ENCODE measurements at regions not wholly inside any gene's neighbourhood (a gene's known extent, or its start where the extent isn't known, plus 50 kb on each side); places are given as distances from the start of the nearest gene placed in this dataset.

- peaks cover 98% of the 10 kb centered on the region for H3K27me3 Mint-ChIP-seq (ENCODE audit: low read depth)
- no peak overlapping the region for H2AFZ ChIP-seq (ENCODE audit: low read length)
Observed at GRCh38 chr2:120465701-120465988, 119.7 kb downstream of the INHBB start.

More at GRCh38 chr2:120465701-120465988, 119.7 kb downstream of the INHBB start:
- no peak overlapping the region for H3K18ac ChIP-seq (ENCODE audit: insufficient read length, low read depth, low read length)
- peaks cover 10 to 15% of the 10 kb centered on the region in 2 experiments for H3K4me1 Mint-ChIP-seq
- H3K56ac ChIP-seq (ENCODE audit: insufficient read length, low read depth, low read length) = no peak overlapping the region
- peaks cover 1 to 4% of the 10 kb centered on the region in 2 experiments; a peak in 2 of 5 replicates for H3K9me3 Mint-ChIP-seq
- no peaks in the 10 kb centered on the region for H3K36me3 Mint-ChIP-seq (ENCODE audit: insufficient read depth in 1 of 3, low read depth in 3 of 3)
- no peak overlapping the region for H2BK20ac ChIP-seq (ENCODE audit: low read depth, low read length, poor library complexity, severe bottlenecking)
- H4K5ac ChIP-seq (ENCODE audit: insufficient read length, low read depth, low read length) = no peak overlapping the region
- peaks cover 72% of the 10 kb centered on the region for H3K27me3 ChIP-seq (ENCODE audit: insufficient read depth, low read length)
- H3K27ac Mint-ChIP-seq = no peak overlapping the region
- no peak overlapping the region for H3K9ac ChIP-seq (ENCODE audit: extremely low read depth, insufficient read length, low read length)
- peaks cover 3% of the 10 kb centered on the region for H3K23me2 ChIP-seq (ENCODE audit: insufficient read length, low read depth, low read length, poor library complexity, severe bottlenecking)
- no peak overlapping the region for H3K4ac ChIP-seq (ENCODE audit: low read depth, low read length)
- no peaks in the 10 kb centered on the region for H4K20me1 ChIP-seq (ENCODE audit: control insufficient read depth, insufficient read depth, insufficient read length)
- no peak overlapping the region for H4K8ac ChIP-seq (replicated peaks; ENCODE audit: insufficient read length, low read depth, low read length)
- H2BK12ac ChIP-seq (ENCODE audit: insufficient read length, low read depth, low read length) = no peak overlapping the region
- no peak overlapping the region for H3K23ac ChIP-seq (ENCODE audit: insufficient read length, low read depth, low read length)
- no peak overlapping the region for H2AK5ac ChIP-seq (ENCODE audit: insufficient read length, low read length)
- H3K4me1 ChIP-seq (ENCODE audit: insufficient read depth, low read length) = peaks cover 4% of the 10 kb centered on the region; the same call in 1 of the 2 replicates
- WGBS (ENCODE audit: extremely low coverage, insufficient read length, low lambda C conversion rate) = no CpG with 5 or more reads among the region's 6 CpGs
- no peak overlapping the region for H2BK15ac ChIP-seq (ENCODE audit: low read depth, low read length)
- TF ChIP-seq, protein P1, sequence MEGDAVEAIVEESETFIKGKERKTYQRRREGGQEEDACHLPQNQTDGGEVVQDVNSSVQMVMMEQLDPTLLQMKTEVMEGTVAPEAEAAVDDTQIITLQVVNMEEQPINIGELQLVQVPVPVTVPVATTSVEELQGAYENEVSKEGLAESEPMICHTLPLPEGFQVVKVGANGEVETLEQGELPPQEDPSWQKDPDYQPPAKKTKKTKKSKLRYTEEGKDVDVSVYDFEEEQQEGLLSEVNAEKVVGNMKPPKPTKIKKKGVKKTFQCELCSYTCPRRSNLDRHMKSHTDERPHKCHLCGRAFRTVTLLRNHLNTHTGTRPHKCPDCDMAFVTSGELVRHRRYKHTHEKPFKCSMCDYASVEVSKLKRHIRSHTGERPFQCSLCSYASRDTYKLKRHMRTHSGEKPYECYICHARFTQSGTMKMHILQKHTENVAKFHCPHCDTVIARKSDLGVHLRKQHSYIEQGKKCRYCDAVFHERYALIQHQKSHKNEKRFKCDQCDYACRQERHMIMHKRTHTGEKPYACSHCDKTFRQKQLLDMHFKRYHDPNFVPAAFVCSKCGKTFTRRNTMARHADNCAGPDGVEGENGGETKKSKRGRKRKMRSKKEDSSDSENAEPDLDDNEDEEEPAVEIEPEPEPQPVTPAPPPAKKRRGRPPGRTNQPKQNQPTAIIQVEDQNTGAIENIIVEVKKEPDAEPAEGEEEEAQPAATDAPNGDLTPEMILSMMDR (conservative IDR thresholded peaks at IDR 0.05) = no peak; the same call in 2 of the 3 replicates
- DNase-seq = no peak
- no peaks in the 10 kb centered on the region for H3K79me2 ChIP-seq (ENCODE audit: insufficient read depth, low read length)
- peak overlapping the region; percentile 46 for H3K4me2 ChIP-seq (ENCODE audit: insufficient read depth, insufficient read length, low read length)
- no peaks in the 10 kb centered on the region for H3K79me1 ChIP-seq (ENCODE audit: insufficient read depth, low read depth, low read length, poor library complexity, severe bottlenecking)
- H3K9me3 ChIP-seq (ENCODE audit: control insufficient read depth, low read depth, low read length) = no peaks in the 10 kb centered on the region
- H2BK5ac ChIP-seq (ENCODE audit: insufficient read length, low read length) = no peak overlapping the region
- H3K14ac ChIP-seq (ENCODE audit: insufficient read depth, low read length) = no peak overlapping the region
- no peak overlapping the region for H3K27ac ChIP-seq (ENCODE audit: insufficient read length, low read depth, low read length)
- no peak overlapping the region for H3T11ph ChIP-seq (ENCODE audit: low read length)
- no peak overlapping the region for H2BK120ac ChIP-seq (ENCODE audit: low read depth, low read length, poor library complexity, severe bottlenecking)
- H4K91ac ChIP-seq (ENCODE audit: insufficient read length, low read depth, low read length) = no peak overlapping the region
- peak overlapping the region in 1 of 2 experiments; percentile 66; a peak in 2 of 5 replicates for H3K4me3 Mint-ChIP-seq

Data from H9 (cell line).